Gastroesophageal sphincter (tissue), 3 donors: ENCODE measurements at regions not wholly inside any gene's neighbourhood (a gene's known extent, or its start where the extent isn't known, plus 50 kb on each side); places are given as distances from the start of the nearest gene placed in this dataset.

Experiments used
- CTCF ChIP-seq, 4 experiments: fragments of 200-600 bp in 2 of 4; fragments of 450-650 bp in 2 of 4; sonication (generic) in 1 of 4; IDR thresholded peaks; one replicate each; pipeline ENCODE4 v1.5.1; 2017 to 2019; ENCODE audit warnings: antibody characterized with exemption in 4 of 4, mild to moderate bottlenecking in 2 of 4, moderate library complexity in 2 of 4
- POLR2AphosphoS5 ChIP-seq: sonication (generic); formaldehyde crosslinking; IDR thresholded peaks from one replicate; pipeline ENCODE4 v1.6.1; 2017; ENCODE audit warnings: antibody characterized with exemption

GRCh38 chr5:66291771-66292170 lies 147.7 kb downstream of the SREK1 start:
- TF ChIP-seq CTCF (IDR thresholded peaks at IDR 0.05), result no peak
- no peak for TF ChIP-seq POLR2AphosphoS5
